HG02973 (cell line): ENCODE measurements at regions not wholly inside any gene's neighbourhood (a gene's known extent, or its start where the extent isn't known, plus 50 kb on each side); places are given as distances from the start of the nearest gene placed in this dataset.

ENCODE experiments used
- ATAC-seq: cut with Tn5 transposase; IDR thresholded peaks from one replicate; pipeline ENCODE4 v1.9.1; 2021; ENCODE audit warnings: moderate library complexity; ENCODE audit not compliant: unreplicated experiment

DNA sequence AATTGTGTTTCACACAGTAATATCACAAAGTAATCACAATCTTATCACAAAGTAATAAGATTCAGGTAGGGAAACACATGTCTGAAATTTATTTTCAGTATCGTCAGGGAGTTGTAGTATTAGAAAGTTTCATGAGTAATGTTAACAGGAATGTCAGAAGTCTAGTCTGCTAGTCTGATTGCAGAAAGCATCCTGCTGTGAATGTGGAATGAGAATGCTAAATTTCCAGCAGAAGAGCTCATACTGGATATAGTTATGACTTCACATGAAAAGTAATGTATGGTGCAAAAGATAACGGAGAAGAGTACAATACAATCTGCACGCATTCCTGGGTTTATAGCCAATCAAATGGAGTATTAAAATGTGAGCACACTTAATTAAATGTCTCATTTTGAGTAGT, 494.7 kb upstream of the SETBP1 start:
- ATAC-seq: no peak

- ATAC-seq: no peak
These were observed 493.6 kb upstream of the SETBP1 start for GRCh38 chr18:44187090-44187489.

DNA sequence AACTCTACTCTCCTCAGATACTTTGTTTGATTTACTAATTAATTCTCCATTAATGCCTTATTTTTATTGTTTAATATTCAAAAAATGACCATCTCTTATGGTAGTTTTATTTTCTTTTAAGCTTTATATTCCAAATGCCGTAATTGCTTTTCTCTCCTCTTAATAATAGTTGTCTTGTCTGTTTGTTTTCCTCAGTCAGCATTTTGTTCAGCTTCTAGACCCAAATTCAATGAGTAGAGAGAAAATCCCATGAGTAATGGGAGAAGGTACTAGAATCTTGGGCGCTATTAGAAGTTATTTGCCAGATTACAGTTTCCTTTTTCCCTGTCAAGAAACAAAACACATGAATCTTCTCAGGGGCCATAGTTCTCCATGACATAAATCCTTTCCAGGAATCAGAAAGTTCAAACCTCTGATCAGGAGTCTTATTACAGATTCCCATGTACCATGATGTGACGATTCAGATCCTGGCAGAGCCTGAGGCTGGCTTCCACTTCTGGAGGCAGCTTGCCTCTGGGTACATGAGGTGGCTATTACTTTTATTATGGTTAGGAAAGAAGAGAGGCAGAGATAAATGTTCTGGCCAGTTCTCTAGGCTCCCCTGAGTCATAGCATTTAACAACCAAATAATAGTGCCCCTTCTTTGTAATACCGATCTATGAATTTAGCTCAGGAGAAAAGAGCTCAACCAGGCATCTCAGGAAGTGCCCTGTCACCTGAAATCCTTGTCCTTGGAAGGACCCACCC, 485.1 kb upstream of the SETBP1 start:
- ATAC-seq: no peak

GRCh38 chr18:44197832-44198611, 482.7 kb upstream of the SETBP1 start:
- ATAC-seq: no peak

DNA sequence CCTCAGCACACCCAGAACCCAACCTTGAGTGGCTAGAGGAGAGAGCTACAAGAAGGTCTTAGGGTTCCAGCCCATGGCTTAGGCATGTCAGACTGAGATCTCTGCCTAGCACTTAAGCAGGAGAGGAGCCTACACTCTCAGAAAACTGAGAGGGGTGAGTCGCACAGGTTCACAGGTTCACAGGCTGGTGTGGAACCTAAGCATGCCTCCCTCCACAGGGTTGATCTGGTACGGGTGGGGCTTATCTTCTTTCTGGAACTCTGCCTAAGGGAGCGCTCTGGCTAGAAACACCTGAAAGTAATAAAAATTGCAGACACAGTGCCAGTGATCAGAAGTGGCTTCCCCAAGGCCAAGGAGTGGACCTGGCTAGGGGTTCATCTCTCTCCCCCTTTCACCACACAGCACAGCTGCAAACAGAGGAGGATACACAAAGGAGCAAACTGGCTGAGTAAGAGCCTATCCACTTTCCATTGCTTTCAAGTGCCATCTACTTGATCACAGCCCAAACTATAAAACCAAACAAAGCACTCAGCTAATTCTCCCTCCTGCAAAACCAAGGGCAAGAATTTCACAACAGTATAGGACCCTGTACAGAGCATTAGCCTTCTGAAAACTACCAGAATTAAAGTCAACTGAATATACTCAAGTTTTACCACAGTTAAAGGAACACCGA, 481.9 kb upstream of the SETBP1 start:
- ATAC-seq: no peak

DNA sequence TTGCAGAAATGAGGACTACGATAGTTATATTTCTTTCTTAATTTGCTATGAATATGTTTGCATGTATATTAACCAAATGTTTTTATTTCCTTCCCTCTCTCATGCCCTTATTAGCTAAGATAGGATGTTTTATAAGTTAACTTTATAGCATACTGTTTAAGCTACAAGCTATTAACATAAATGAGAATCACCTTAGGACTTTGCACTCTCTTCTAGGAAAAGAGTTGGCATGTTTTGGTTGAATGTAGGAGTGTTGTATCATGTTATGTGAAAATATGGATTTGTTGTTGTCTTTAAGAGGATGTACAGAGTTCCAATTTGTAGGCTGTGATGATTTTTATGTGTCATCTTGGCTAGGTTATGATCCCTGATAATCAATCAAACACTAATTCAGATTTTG, 467.4 kb upstream of the SETBP1 start:
- ATAC-seq: no peak

DNA sequence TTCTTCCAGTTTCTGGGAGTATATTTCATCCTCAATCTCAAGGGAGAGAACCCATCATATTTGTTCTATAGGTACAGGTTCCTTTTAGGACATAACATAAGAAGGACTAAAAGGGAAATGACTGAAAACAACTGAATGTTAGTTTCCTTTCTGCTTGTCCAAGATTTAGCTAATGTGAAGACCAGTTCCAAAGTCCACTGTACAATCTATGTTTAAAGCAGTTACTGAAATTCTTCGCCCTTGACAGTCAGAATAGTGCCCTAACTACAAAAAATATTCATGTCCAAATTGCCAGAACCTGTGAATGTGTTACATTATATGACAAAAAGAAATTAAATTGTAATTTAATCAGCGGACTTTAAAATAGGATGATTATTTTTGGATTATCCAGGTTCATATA, 466.3 kb upstream of the SETBP1 start:
- ATAC-seq: no peak

- no peak for ATAC-seq
These were observed 464.5 kb upstream of the SETBP1 start for GRCh38 chr18:44216169-44216568.

- ATAC-seq: no peak
These were observed 453.2 kb upstream of the SETBP1 start for GRCh38 chr18:44227501-44227900.

- no peak for ATAC-seq
These were observed 451.0 kb upstream of the SETBP1 start for GRCh38 chr18:44229693-44230108.

DNA sequence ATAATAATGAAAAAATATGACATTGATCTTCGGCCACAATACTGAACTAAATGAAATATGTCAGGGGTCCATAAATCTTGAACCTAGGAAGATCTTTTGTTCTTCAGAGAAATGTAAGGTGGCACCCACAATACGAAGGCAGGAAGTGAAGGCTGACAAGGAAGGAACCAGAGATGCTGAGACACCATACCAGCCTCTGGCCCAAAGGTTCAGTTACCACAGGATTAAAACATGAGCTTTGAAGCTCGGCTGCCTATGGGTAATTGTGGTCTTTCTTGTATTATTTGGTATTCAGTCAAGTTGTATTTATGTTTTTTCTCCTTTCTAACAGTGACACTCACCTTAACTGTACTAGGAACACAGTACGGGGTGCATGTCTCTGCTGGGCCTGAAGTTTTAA, 448.8 kb upstream of the SETBP1 start:
- ATAC-seq: no peak

DNA sequence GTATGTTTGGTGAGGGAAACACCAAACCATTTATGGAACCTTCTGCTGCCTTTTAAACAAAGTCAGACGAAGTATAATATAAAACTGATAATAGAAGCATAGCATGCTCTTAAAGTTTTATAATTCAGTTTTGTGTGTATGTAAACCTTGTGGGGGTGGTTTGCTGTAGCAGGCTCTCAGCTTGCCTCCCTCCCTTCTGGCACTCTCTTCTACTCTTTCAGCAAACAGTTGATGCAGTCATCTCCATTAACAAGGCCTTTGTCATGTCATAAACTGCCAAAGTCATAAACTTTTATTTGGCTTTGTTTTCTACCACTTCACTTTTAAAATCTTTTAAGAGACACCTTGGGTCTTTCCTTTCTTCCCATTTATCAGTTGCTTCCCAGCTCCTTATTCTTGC, 448.2 kb upstream of the SETBP1 start:
- ATAC-seq: no peak

GRCh38 chr18:44238454-44238853, 442.2 kb upstream of the SETBP1 start:
- ATAC-seq: no peak

- no peak for ATAC-seq
These were observed 441.8 kb upstream of the SETBP1 start for GRCh38 chr18:44238911-44239310.

DNA sequence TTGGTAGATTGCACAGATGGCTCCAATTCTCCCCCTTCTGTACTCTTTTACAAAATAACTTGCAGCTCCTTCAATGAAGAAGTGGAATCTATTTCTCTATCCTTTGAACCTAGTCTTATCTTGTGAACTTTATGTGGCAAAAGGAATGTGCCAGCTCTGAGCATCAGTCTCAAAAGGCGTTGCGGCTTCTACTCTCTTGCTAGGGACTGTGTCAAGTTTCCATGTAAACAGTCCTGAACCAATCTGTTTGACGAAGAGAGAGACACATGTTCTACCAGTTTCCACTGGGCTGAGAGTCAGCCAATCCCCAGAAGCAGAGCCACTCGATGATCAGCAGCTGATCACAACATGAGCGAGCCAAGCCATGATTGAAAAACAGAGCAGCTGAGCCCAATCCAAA, 439.7 kb upstream of the SETBP1 start:
- ATAC-seq: no peak

DNA sequence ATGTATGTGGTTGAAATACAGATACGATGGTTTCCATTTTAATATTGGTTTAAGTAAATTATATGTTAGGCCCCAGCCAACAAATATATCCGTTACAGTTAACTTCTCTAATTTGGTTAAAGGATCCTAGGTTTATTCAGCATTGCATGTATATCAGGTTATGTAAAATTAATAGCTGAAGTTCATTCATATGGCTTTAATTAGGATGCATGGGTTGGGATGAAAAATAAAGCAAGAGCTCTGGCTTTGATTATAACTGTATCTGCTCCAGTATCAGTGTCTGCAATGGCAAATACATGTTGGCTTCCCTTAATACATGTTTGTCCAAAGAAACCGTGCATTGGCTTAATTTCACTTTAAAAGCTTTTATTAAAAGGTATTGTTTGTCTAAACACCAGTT, 435.7 kb upstream of the SETBP1 start:
- ATAC-seq: no peak

DNA sequence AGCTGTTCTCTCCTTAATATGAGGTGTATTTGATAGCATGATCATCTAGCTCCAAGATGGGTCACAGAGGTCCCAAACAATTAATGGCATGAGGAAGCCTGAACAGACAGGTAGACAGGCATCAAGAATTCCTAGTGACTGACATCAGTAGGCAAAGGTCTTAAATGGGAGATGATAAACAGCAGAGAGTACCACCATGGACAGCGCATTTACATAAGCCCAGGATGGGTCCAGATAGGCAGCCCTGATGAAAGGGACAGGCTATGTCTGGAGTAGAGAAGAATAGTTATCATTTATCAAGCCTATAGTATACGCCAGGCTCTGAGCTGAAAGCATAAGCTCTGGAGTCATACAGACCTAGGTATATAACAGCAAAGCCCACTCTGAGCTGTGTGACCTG, 434.7 kb upstream of the SETBP1 start:
- ATAC-seq: no peak

DNA sequence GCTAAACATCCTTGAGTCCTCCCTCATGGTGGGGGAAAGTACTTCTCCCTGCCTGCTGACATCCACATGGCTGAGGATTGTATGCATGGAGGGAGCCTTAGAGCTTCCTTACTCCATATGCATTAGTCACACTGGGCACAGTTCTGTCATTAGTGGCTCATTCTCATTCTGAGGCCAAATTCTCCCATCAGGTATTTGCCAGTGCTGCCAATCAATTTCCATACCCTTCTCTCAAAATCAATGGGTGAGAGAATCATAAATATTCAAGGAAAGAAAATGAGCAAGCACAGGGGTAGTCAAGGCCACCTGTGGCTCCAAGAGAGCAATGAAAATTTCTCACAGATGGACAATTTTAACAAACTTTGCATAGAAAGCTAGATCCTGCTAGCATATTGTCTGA, 422.6 kb upstream of the SETBP1 start:
- ATAC-seq: no peak

- ATAC-seq: no peak
These were observed 422.1 kb upstream of the SETBP1 start for GRCh38 chr18:44258576-44258975.

DNA sequence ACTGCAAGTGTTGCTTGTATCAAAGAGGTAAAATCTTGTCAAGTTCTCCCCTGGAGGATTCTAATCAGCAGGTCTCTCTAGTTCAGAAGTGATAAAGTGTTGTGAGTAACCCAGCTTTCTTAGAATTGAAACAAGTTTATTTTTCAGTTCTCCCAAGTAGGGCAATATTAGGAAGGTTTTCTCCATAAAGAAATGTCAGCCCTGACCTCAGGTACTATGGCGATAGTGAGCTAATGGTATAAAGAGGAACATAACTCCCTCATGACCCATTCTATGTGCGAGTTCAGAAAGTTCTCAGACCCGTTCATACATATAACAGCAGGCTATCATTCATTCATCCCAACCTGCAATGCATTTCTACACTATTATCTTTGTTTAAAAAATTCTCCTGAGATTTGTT, 421.1 kb upstream of the SETBP1 start:
- no peak for ATAC-seq

DNA sequence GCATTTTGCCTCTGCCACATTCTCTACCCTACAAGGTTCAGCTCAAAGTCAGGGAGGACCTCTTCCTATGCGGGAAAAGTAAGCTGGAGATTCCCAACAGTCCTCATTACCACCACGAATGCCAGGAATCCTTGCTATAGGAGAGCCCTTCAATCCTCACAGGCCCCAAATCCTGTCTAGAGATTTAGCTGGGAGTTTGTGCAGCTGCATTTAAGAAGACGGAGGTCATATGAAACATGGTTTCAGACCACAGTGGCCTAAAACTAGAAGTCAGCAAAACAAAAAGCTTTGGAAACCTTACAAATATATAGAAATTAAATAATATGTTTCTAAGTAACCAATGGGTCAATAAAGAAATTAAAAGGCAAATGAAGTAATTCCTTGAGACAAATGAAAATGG, 415.3 kb upstream of the SETBP1 start:
- no peak for ATAC-seq

DNA sequence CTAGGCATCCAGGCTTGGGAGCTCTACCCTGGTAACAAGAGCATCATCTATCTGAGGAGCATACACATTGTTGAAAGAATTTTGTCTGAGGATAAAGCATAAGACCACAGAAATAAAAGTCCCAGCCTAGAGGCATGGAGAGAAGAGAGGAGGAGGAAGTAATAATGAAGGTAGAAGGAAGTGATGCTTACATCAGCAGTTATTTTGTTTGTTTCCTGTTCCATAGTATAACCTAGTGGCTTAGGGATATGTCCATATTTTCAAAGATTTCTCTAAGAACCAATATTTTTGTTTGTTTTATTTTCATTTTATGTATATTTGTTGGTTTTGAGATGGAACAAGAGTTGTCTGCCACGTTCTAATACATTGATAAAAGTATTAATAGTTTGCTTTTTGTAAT, 407.4 kb upstream of the SETBP1 start:
- no peak for ATAC-seq
